ENCODE measurements at regions not wholly inside any gene's neighbourhood (a gene's known extent, or its start where the extent isn't known, plus 50 kb on each side); places are given as distances from the start of the nearest gene placed in this dataset.

DNA sequence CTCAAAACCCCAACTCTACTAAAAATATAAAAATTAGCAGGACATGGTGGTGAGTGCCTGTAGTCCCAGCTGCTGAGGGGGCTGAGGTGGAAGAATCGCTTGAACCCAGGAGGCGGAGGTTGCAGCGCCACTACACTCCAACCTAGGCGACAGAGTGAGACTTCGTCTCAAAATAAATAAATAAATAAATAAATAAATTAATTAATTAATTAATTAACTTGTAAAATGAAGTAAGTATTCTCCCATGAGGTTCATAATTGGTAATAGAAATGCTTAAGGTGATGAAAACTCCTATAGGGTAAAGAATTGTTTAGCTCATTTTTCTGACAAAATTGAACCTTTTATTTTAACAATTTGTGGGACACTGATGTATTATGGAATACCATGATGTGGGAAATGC, 230.8 kb downstream of the TMEM182 start:
- TF ChIP-seq KLF11 (CRISPR knock-in tag; IDR thresholded peaks at IDR 0.05) (no peak), NR2C2 (CRISPR knock-in tag; IDR thresholded peaks at IDR 0.05; ENCODE audit: borderline replicate concordance) (no peak), NR3C1 (CRISPR knock-in tag; IDR thresholded peaks at IDR 0.05) (no peak), TOE1 (CRISPR knock-in tag; IDR thresholded peaks at IDR 0.05) (no peak)
